K562 (cell line): ENCODE measurements at regions not wholly inside any gene's neighbourhood (a gene's known extent, or its start where the extent isn't known, plus 50 kb on each side); places are given as distances from the start of the nearest gene placed in this dataset.

Source experiments
- ATAC-seq: fragments of 200-7000 bp; cut with Tn5 transposase; 3 replicates; pipeline ENCODE4 v1.9.1; 2020; ENCODE audit warnings: moderate library complexity
- BruUV-seq: library from RNA; stranded (reverse); fragments of 400-500 nt; replicated peaks from 2 replicates; lab custom pipeline; 2021; lab: Mats Ljungman, UMichigan
- CTCF ChIA-PET: fragments of 300-600 bp; formaldehyde crosslinking; extraction: SDS; loops from one replicate; lab custom pipeline; 2021; ENCODE audit warnings: low intra/inter-chr PET ratio; lab: Yijun Ruan, JAX
- POLR2A ChIA-PET: fragments of 300-600, 350-650 bp; sonication (Branson Sonifier 250); formaldehyde crosslinking; extraction: SDS; loops from one replicate; lab custom pipeline; 2021; ENCODE audit warnings: antibody characterized with exemption, inconsistent platforms; lab: Yijun Ruan, JAX
- DNase-seq, 4 experiments: peaks; one replicate each; pipeline versions ENCODE4 v3.0.0 to v3.0.0-alpha.2; 2011 to 2018; ENCODE audit warnings: low spot score in 3 of 4, mixed read lengths in 3 of 4; ENCODE audit errors: extremely low read depth in 1 of 4
- FAIRE-seq: peaks from 2 replicates; lab custom pipeline; 2011; peaks lifted over from hg19 to GRCh38; lab: Jason Lieb, UNC
- H2AFZ ChIP-seq: 2 replicates; pipeline ENCODE4 v1.6.0; 2011; ENCODE audit warnings: low read depth, low read length, control low read depth, inconsistent platforms
- H3K27ac ChIP-seq: fragments of 200-600 bp; 3 replicates; pipeline ENCODE4 v1.8.0; 2011; ENCODE audit warnings: low read depth, mild to moderate bottlenecking, control low read depth, inconsistent platforms, low read length, moderate library complexity, mixed read lengths; ENCODE audit errors: extremely low read depth
- H3K27me3 ChIP-seq, 2 experiments: fragments of 300-600 bp in 1 of 2; 2 replicates in 1 of 2; 3 replicates in 1 of 2; pipeline versions ENCODE4 v1.6.0 to v1.8.0; 2011; ENCODE audit warnings: inconsistent platforms in 2 of 2, low read length in 2 of 2, mild to moderate bottlenecking in 1 of 2, mixed read lengths in 1 of 2, moderate library complexity in 1 of 2; ENCODE audit not compliant: control insufficient read depth in 2 of 2, insufficient read depth in 2 of 2
- H3K36me3 ChIP-seq: fragments of 300-600 bp; 3 replicates; pipeline ENCODE4 v1.8.0; 2011; ENCODE audit warnings: mild to moderate bottlenecking, low read length, inconsistent platforms; ENCODE audit not compliant: control insufficient read depth, insufficient read depth
- H3K4me1 ChIP-seq, 2 experiments: fragments of 200-600 bp in 1 of 2; replicated peaks in 1 of 2; 2 replicates in 1 of 2; 3 replicates in 1 of 2; pipeline versions ENCODE4 v1.5.1 to v1.8.0; 2011; ENCODE audit warnings: inconsistent platforms in 2 of 2, low read length in 2 of 2, mild to moderate bottlenecking in 1 of 2, mixed read lengths in 1 of 2, moderate library complexity in 1 of 2; ENCODE audit not compliant: control insufficient read depth in 2 of 2, insufficient read depth in 2 of 2
- H3K4me2 ChIP-seq: 2 replicates; pipeline ENCODE4 v1.6.1; 2011; ENCODE audit warnings: low read length, control low read depth, inconsistent platforms, mixed read lengths; ENCODE audit not compliant: insufficient read depth
- H3K4me3 ChIP-seq: fragments of 200-600 bp; sonication (generic), shearing (Covaris generic); 2 replicates; pipeline ENCODE4 v1.5.1; 2016; ENCODE audit warnings: control low read depth, inconsistent platforms
- H3K79me2 ChIP-seq: fragments of 200-600 bp; 3 replicates; pipeline ENCODE4 v1.8.0; 2011; ENCODE audit warnings: low read length, inconsistent platforms; ENCODE audit not compliant: control insufficient read depth, insufficient read depth
- H3K9ac ChIP-seq, 2 experiments: 2 replicates each; pipeline versions ENCODE4 v1.6.0 to v1.6.1; 2011; ENCODE audit warnings: low read depth in 2 of 2, low read length in 2 of 2, control low read depth in 1 of 2, inconsistent platforms in 1 of 2, mild to moderate bottlenecking in 1 of 2, mixed read lengths in 1 of 2; ENCODE audit not compliant: insufficient read depth in 1 of 2
- H3K9me1 ChIP-seq: one replicate; pipeline ENCODE4 v1.6.0; 2011; ENCODE audit warnings: inconsistent platforms, mild to moderate bottlenecking, low read length, moderate library complexity; ENCODE audit not compliant: control insufficient read depth, insufficient read depth
- H3K9me3 ChIP-seq: replicated peaks from 2 replicates; pipeline ENCODE4 v1.5.1; 2011; ENCODE audit warnings: low read depth, low read length, inconsistent platforms; ENCODE audit not compliant: control insufficient read depth, insufficient read depth
- H4K20me1 ChIP-seq: replicated peaks from 2 replicates; pipeline ENCODE4 v1.6.1; 2011; ENCODE audit warnings: low read length, inconsistent platforms, mixed read lengths; ENCODE audit not compliant: control insufficient read depth, insufficient read depth
- ADNP ChIP-seq: fragments of 200-800 bp; sonication (Bioruptor generic); IDR thresholded peaks from 2 replicates; pipeline ENCODE4 v1.6.1; 2016; ENCODE audit warnings: missing genetic modification characterization, missing compliant biosample characterization
- FOXJ2 ChIP-seq: fragments of 200-800 bp; sonication (Bioruptor generic); IDR thresholded peaks from 2 replicates; pipeline ENCODE4 v1.6.1; 2016; ENCODE audit warnings: missing genetic modification characterization, missing compliant biosample characterization
- PHF20 ChIP-seq: fragments of 450-650 bp; IDR thresholded peaks from 2 replicates; pipeline ENCODE4 v1.6.1; 2018; ENCODE audit not compliant: partially characterized antibody
- POLR2AphosphoS5 ChIP-seq: IDR thresholded peaks from 2 replicates; pipeline ENCODE4 v1.6.1; 2011; ENCODE audit warnings: mild to moderate bottlenecking, low read depth, low read length, moderate library complexity; ENCODE audit not compliant: control insufficient read depth, insufficient read depth
- RAD21 ChIP-seq, 2 experiments: fragments of 250-450 bp in 1 of 2; fragments of 450-650 bp in 1 of 2; sonication (Bioruptor Pico) in 1 of 2; formaldehyde crosslinking in 1 of 2; IDR thresholded peaks in 1 of 2; conservative IDR thresholded peaks in 1 of 2; 2 replicates each; pipeline versions ENCODE4 v1.4.0 to v1.8.0; 2020 to 2022; ENCODE audit warnings: mild to moderate bottlenecking in 2 of 2, moderate library complexity in 1 of 2
- RBM17 ChIP-seq: fragments of 200-400 bp; formaldehyde crosslinking; IDR thresholded peaks from 2 replicates; pipeline ENCODE4 v1.6.1; 2017; ENCODE audit warnings: low read depth, mild to moderate bottlenecking, low read length, borderline replicate concordance
- SREBF2 ChIP-seq: sonication (generic); formaldehyde crosslinking; IDR thresholded peaks from 2 replicates; pipeline ENCODE4 v1.4.0; 2020; ENCODE audit warnings: mild to moderate bottlenecking, missing genetic modification reagents
- TFAM ChIP-seq: fragments of 250-450 bp; sonication (Bioruptor Pico); conservative IDR thresholded peaks from 2 replicates; pipeline ENCODE4 v1.5.0; 2021; ENCODE audit warnings: mild to moderate bottlenecking, moderate library complexity
- ZNF253 ChIP-seq: fragments of 250-450 bp; sonication (Bioruptor Pico); conservative IDR thresholded peaks from 2 replicates; pipeline ENCODE4 v1.6.1; 2021; ENCODE audit warnings: mild to moderate bottlenecking
- ZNF668 ChIP-seq: fragments of 250-450 bp; sonication (Bioruptor Pico); IDR thresholded peaks from 2 replicates; pipeline ENCODE4 v1.8.0; 2022; ENCODE audit warnings: mild to moderate bottlenecking, inconsistent platforms
- WGBS: fragments of 100-300 bp; shearing (Covaris generic); methylation state at CpG from one replicate; pipeline ENCODE4 v1.1.6; 2016; ENCODE audit warnings: low coverage, mixed read lengths; ENCODE audit not compliant: insufficient coverage; ENCODE audit errors: missing lambda C conversion rate; 5-methylcytosine and 5-hydroxymethylcytosine counted together
- in situ Hi-C: fragments of 300-500 bp; cut with MboI; formaldehyde crosslinking; loops from 4 replicates; pipeline ENCODE4 v1.15.0; 2018; ENCODE audit warnings: inconsistent platforms, mixed read lengths
- intact Hi-C: fragments of 100-400 bp; cut with micrococcal nuclease; formaldehyde crosslinking; loops from 2 replicates; pipeline ENCODE4 v1.14.2; 2022
- TF ChIP-seq, protein P1 (sequence below): fragments of 250-450 bp; sonication (Bioruptor Pico); IDR thresholded peaks from 2 replicates; pipeline ENCODE4 v1.8.0; 2022; ENCODE audit warnings: moderate library complexity, mild to moderate bottlenecking, inconsistent platforms
- TF ChIP-seq, protein P2 (sequence below), 3 experiments: IDR thresholded peaks in 2 of 3; conservative IDR thresholded peaks in 1 of 3; 2 replicates each; pipeline ENCODE4 v1.5.1; 2011 to 2012; ENCODE audit warnings: low read length in 3 of 3, mild to moderate bottlenecking in 3 of 3, control low read depth in 2 of 3, improper control_type of control experiment in 1 of 3, inconsistent platforms in 1 of 3, low read depth in 1 of 3, mixed read lengths in 1 of 3, moderate library complexity in 1 of 3; ENCODE audit not compliant: insufficient read depth in 2 of 3
- TF ChIP-seq, protein P3 (sequence below): IDR thresholded peaks from 2 replicates; pipeline ENCODE4 v1.6.1; 2014; ENCODE audit warnings: antibody characterized with exemption

DNA sequence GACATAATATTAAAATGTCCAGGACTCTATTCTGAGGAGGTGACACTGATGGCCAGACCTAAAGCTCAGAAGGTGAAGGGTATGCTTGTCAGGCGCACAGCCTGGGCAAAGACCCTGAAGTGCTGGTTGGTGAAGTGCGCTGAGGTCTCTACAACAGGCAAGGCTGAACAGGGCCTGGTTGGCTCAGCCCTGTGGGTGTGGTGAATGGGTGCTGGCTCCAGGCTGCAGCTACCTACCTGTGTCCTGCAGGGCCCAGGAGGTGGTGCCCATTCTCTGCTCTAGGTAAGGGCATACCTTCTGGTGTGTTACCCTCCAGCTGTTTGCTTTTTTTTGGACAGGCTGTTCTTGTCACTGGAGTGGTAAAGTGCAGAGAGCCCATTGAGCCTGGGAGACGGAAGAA lies 85.1 kb downstream of the RAMP3 start:
- Histone ChIP-seq H3K9me3 (no peaks in the 10 kb centered on the region), H3K4me2 (no peak overlapping the region), H3K4me1 (peaks cover 7 to 11% of the 10 kb centered on the region in 2 experiments; a peak in 3 of 5 replicates), H3K36me3 (no peaks in the 10 kb centered on the region), H2AFZ (no peak overlapping the region), H3K4me3 (no peak overlapping the region), H3K79me2 (no peaks in the 10 kb centered on the region), H3K27ac (no peak overlapping the region), H3K9ac (no peak overlapping the region), H3K27me3 (peaks cover 12 to 42% of the 10 kb centered on the region in 2 experiments; a peak in 3 of 5 replicates), H3K9me1 (no peaks in the 10 kb centered on the region), H4K20me1 (peaks cover 7% of the 10 kb centered on the region; the same call in 1 of the 2 replicates)
- TF ChIP-seq TFAM (CRISPR knock-in tag) = no peak
- TF ChIP-seq RBM17 = no peak
- no peak for TF ChIP-seq PHF20
- no peak for TF ChIP-seq ADNP (tag)
- TF ChIP-seq POLR2AphosphoS5 = no peak
- TF ChIP-seq ZNF668 (CRISPR knock-in tag) = no peak
- no peak for TF ChIP-seq ZNF253 (CRISPR knock-in tag)
- no peak for TF ChIP-seq SREBF2 (CRISPR knock-in tag)
- TF ChIP-seq, protein P1, sequence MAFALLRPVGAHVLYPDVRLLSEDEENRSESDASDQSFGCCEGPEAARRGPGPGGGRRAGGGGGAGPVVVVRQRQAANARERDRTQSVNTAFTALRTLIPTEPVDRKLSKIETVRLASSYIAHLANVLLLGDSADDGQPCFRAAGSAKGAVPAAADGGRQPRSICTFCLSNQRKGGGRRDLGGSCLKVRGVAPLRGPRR (CRISPR knock-in tag) = no peak
- no peak for TF ChIP-seq RAD21 (CRISPR knock-in tag; conservative IDR thresholded peaks at IDR 0.05 in 1 of 2, IDR thresholded peaks at IDR 0.05 in 1 of 2)
- TF ChIP-seq, protein P2, sequence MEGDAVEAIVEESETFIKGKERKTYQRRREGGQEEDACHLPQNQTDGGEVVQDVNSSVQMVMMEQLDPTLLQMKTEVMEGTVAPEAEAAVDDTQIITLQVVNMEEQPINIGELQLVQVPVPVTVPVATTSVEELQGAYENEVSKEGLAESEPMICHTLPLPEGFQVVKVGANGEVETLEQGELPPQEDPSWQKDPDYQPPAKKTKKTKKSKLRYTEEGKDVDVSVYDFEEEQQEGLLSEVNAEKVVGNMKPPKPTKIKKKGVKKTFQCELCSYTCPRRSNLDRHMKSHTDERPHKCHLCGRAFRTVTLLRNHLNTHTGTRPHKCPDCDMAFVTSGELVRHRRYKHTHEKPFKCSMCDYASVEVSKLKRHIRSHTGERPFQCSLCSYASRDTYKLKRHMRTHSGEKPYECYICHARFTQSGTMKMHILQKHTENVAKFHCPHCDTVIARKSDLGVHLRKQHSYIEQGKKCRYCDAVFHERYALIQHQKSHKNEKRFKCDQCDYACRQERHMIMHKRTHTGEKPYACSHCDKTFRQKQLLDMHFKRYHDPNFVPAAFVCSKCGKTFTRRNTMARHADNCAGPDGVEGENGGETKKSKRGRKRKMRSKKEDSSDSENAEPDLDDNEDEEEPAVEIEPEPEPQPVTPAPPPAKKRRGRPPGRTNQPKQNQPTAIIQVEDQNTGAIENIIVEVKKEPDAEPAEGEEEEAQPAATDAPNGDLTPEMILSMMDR (IDR thresholded peaks at IDR 0.05 in 2 of 3, conservative IDR thresholded peaks at IDR 0.05 in 1 of 3; ENCODE audit: insufficient read depth in 2 of 3, low read depth in 1 of 3, low read length in 3 of 3) = no peak
- no peak for TF ChIP-seq FOXJ2 (tag)
- TF ChIP-seq, protein P3, sequence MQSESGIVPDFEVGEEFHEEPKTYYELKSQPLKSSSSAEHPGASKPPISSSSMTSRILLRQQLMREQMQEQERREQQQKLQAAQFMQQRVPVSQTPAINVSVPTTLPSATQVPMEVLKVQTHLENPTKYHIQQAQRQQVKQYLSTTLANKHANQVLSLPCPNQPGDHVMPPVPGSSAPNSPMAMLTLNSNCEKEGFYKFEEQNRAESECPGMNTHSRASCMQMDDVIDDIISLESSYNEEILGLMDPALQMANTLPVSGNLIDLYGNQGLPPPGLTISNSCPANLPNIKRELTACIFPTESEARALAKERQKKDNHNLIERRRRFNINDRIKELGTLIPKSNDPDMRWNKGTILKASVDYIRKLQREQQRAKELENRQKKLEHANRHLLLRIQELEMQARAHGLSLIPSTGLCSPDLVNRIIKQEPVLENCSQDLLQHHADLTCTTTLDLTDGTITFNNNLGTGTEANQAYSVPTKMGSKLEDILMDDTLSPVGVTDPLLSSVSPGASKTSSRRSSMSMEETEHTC = no peak
- POLR2A ChIA-PET = no interaction called here
- no TSS peak for BruUV-seq
- intact Hi-C loops (no loop called here), in situ Hi-C loops (no loop called here)
- ATAC-seq (no peak), FAIRE-seq (no peak), DNase-seq (no peak)
- 25% methylated on average over 2 of the region's 3 CpGs for WGBS
- CTCF ChIA-PET = no interaction called here
